ENCODE measurements at regions not wholly inside any gene's neighbourhood (a gene's known extent, or its start where the extent isn't known, plus 50 kb on each side); places are given as distances from the start of the nearest gene placed in this dataset.

- no peak for TF ChIP-seq CSDC2 (CRISPR knock-in tag; IDR thresholded peaks at IDR 0.05)
- TF ChIP-seq BACH2 (CRISPR knock-in tag; IDR thresholded peaks at IDR 0.05; ENCODE audit: borderline replicate concordance) = no peak
- TF ChIP-seq PPARA (CRISPR knock-in tag; IDR thresholded peaks at IDR 0.05; ENCODE audit: borderline replicate concordance) = no peak
- no peak for TF ChIP-seq GLIS3 (CRISPR knock-in tag; IDR thresholded peaks at IDR 0.05)
- TF ChIP-seq ZFP30 (CRISPR knock-in tag; IDR thresholded peaks at IDR 0.05) = no peak
- TF ChIP-seq ESRRG (CRISPR knock-in tag; IDR thresholded peaks at IDR 0.05) = no peak
- no peak for TF ChIP-seq POU6F1 (CRISPR knock-in tag; IDR thresholded peaks at IDR 0.05; ENCODE audit: borderline replicate concordance, low read depth)
- no peak for TF ChIP-seq CREB5 (CRISPR knock-in tag; IDR thresholded peaks at IDR 0.05; ENCODE audit: low read depth)
- TF ChIP-seq PATZ1 (CRISPR knock-in tag; IDR thresholded peaks at IDR 0.05; ENCODE audit: borderline replicate concordance) = no peak
- no peak for TF ChIP-seq CSRNP3 (CRISPR knock-in tag; IDR thresholded peaks at IDR 0.05)
- no peak for TF ChIP-seq ZNF70 (CRISPR knock-in tag; IDR thresholded peaks at IDR 0.05)
- no peak for TF ChIP-seq ISL1 (CRISPR knock-in tag; IDR thresholded peaks at IDR 0.05)
- ATAC-seq = no peak
These were observed 71.9 kb downstream of the TNP1 start for GRCh38 chr2:216787851-216788540.

GRCh38 chr2:216786676-216787075 lies 73.2 kb downstream of the TNP1 start:
- TF ChIP-seq BACH2 (CRISPR knock-in tag; IDR thresholded peaks at IDR 0.05; ENCODE audit: borderline replicate concordance) (no peak), ZFP3 (CRISPR knock-in tag; IDR thresholded peaks at IDR 0.05) (no peak), ZNF565 (CRISPR knock-in tag; conservative IDR thresholded peaks at IDR 0.05; ENCODE audit: low read depth) (no peak), CSDC2 (CRISPR knock-in tag; IDR thresholded peaks at IDR 0.05) (no peak), OSR1 (CRISPR knock-in tag; IDR thresholded peaks at IDR 0.05) (no peak), TCF4 (CRISPR knock-in tag; IDR thresholded peaks at IDR 0.05; ENCODE audit: borderline replicate concordance) (no peak), TSHZ2 (CRISPR knock-in tag; IDR thresholded peaks at IDR 0.05) (no peak), GLIS3 (CRISPR knock-in tag; IDR thresholded peaks at IDR 0.05) (no peak)
- no peak for ATAC-seq

- ATAC-seq = no peak
- TF ChIP-seq TCF4 (CRISPR knock-in tag; IDR thresholded peaks at IDR 0.05; ENCODE audit: borderline replicate concordance) (no peak), ZC3H10 (CRISPR knock-in tag; IDR thresholded peaks at IDR 0.05) (no peak), PPARA (CRISPR knock-in tag; IDR thresholded peaks at IDR 0.05; ENCODE audit: borderline replicate concordance) (no peak), POU6F1 (CRISPR knock-in tag; IDR thresholded peaks at IDR 0.05; ENCODE audit: borderline replicate concordance, low read depth) (no peak), CREB5 (CRISPR knock-in tag; IDR thresholded peaks at IDR 0.05; ENCODE audit: low read depth) (no peak), OSR1 (CRISPR knock-in tag; IDR thresholded peaks at IDR 0.05) (no peak), SNAI2 (CRISPR knock-in tag; IDR thresholded peaks at IDR 0.05) (no peak), CSDC2 (CRISPR knock-in tag; IDR thresholded peaks at IDR 0.05) (no peak), CSRNP3 (CRISPR knock-in tag; IDR thresholded peaks at IDR 0.05) (no peak), RARB (CRISPR knock-in tag; IDR thresholded peaks at IDR 0.05) (no peak), GLIS3 (CRISPR knock-in tag; IDR thresholded peaks at IDR 0.05) (no peak), ZFP30 (CRISPR knock-in tag; IDR thresholded peaks at IDR 0.05) (no peak), ISL1 (CRISPR knock-in tag; IDR thresholded peaks at IDR 0.05) (no peak), TOX (CRISPR knock-in tag; IDR thresholded peaks at IDR 0.05; ENCODE audit: borderline replicate concordance) (no peak), ZNF8 (CRISPR knock-in tag; IDR thresholded peaks at IDR 0.05) (no peak), ARNTL (CRISPR knock-in tag; IDR thresholded peaks at IDR 0.05; ENCODE audit: borderline replicate concordance, low read depth) (no peak), ZNF565 (CRISPR knock-in tag; conservative IDR thresholded peaks at IDR 0.05; ENCODE audit: low read depth) (no peak), ZFP3 (CRISPR knock-in tag; IDR thresholded peaks at IDR 0.05) (no peak)
These were observed 75.4 kb downstream of the TNP1 start for GRCh38 chr2:216784456-216784855.

Data from SK-N-SH treated with all-trans-retinoic acid at 6 μM for 48 hours (cell line).